GM12874 (cell line): ENCODE measurements at regions not wholly inside any gene's neighbourhood (a gene's known extent, or its start where the extent isn't known, plus 50 kb on each side); places are given as distances from the start of the nearest gene placed in this dataset.

Source experiments
- TF ChIP-seq, protein P1 (sequence below): IDR thresholded peaks from 2 replicates; pipeline ENCODE4 v1.5.1; 2011; ENCODE audit warnings: low read depth, mild to moderate bottlenecking, control low read depth, low read length, moderate library complexity; ENCODE audit not compliant: insufficient read depth

DNA sequence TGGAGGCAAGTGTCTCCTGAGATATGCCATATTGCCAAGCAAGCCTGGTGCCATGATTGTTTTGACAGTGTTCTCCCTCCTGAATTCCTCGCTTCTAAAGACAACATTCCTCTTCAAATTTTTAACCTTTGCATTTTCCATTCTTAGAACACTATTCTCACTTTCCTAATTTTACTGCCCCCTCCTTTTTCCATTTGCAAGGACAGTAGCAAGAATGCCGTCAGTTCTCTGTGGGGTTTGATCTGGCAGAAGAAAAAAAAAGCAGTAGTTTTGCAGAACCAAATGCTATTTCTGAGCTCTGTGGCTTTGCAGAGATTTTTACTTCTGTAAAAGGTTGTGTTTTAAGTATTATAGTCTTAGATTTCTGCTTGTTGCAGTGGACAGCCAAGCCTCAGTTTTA, 295.2 kb downstream of the NUAK1 start:
- TF ChIP-seq, protein P1, sequence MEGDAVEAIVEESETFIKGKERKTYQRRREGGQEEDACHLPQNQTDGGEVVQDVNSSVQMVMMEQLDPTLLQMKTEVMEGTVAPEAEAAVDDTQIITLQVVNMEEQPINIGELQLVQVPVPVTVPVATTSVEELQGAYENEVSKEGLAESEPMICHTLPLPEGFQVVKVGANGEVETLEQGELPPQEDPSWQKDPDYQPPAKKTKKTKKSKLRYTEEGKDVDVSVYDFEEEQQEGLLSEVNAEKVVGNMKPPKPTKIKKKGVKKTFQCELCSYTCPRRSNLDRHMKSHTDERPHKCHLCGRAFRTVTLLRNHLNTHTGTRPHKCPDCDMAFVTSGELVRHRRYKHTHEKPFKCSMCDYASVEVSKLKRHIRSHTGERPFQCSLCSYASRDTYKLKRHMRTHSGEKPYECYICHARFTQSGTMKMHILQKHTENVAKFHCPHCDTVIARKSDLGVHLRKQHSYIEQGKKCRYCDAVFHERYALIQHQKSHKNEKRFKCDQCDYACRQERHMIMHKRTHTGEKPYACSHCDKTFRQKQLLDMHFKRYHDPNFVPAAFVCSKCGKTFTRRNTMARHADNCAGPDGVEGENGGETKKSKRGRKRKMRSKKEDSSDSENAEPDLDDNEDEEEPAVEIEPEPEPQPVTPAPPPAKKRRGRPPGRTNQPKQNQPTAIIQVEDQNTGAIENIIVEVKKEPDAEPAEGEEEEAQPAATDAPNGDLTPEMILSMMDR: no peak

GRCh38 chr12:105843986-105844760, 294.6 kb downstream of the NUAK1 start:
- TF ChIP-seq, protein P1: no peak

DNA sequence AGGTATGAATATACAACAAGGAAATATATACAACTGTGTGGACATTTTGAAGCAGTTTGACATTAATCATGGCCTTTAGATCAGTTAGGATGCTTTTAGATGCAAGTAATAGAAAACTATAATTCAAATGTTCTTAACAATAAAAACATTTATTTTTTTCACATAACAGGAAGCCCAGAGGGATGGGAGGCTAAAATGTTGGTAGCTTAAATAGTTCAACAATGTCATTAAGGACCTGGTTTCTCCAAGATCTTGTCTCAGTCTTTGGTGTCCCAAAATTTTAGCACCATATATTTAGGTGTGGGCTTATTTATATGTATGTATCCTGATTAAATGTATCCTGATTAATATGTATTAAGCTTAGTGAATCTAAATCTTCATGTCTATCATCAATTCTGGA, 292.4 kb downstream of the NUAK1 start:
- TF ChIP-seq, protein P1: no peak

DNA sequence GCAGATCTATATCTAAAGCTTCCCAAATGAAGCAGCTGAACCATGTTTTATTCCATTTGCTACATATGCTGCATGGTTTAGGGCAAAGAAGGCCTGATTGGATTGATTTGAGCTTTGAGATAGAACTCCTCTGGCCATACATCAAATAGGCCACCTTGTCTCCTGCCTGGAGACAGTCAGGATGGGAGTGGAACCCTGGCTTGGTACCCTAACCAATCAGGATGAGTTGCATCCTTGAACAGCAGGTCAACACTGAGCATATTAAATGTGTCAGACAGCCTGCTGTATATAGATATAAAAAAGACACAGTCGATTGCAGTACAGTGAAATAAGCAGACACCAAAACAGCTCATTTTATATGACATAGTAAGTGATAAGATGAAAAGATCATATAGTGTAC, 291.7 kb downstream of the NUAK1 start:
- TF ChIP-seq, protein P1: no peak

- TF ChIP-seq, protein P1: no peak
Observed at GRCh38 chr12:105848286-105848685, 290.5 kb downstream of the NUAK1 start.

- TF ChIP-seq, protein P1: no peak
Observed at GRCh38 chr12:105850103-105850968, 288.4 kb downstream of the NUAK1 start.

DNA sequence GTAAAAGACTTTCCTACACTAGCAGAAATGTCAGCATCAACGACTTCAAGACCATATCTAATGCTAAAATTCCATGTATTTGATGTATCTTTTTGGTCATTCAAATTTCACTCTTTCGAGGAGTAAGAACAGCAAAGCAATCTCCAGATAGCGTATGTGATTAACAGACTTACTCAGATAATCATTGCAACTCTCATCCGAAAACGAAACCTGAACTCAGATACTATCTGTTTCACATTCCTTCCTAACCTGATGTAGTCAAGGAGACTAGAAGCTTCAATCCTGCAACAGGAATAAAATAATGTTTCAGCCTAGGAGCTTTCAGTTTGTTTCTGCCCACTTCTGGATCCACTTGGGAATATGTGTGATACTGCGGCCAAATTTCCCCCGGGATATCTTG, 286.3 kb downstream of the NUAK1 start:
- TF ChIP-seq, protein P1: no peak
